ENCODE measurements at regions not wholly inside any gene's neighbourhood (a gene's known extent, or its start where the extent isn't known, plus 50 kb on each side); places are given as distances from the start of the nearest gene placed in this dataset.

- Histone ChIP-seq H3K4me3 (ENCODE audit: low read depth, low read length) (no peak overlapping the region), H3K27ac (ENCODE audit: extremely low read depth, low read depth, low read length) (no peak overlapping the region), H3K9me3 (ENCODE audit: control insufficient read depth, insufficient read depth, low read depth, low read length) (no peaks in the 10 kb centered on the region), H3K36me3 (ENCODE audit: control insufficient read depth in 2 of 2, insufficient read depth in 1 of 2, low read length in 2 of 2) (no peaks in the 10 kb centered on the region), H3K4me1 (ENCODE audit: control insufficient read depth, insufficient read depth, low read length) (no peaks in the 10 kb centered on the region)
- POLR2A ChIA-PET: no interaction called here
- no peak for TF ChIP-seq ZNF692 (tag by site-specific recombination; IDR thresholded peaks at IDR 0.05)
- no peak for TF ChIP-seq MYNN (tag by site-specific recombination; IDR thresholded peaks at IDR 0.05; ENCODE audit: borderline replicate concordance)
- CTCF ChIA-PET: no interaction called here
Measured at GRCh38 chr4:138021139-138021830, 220.9 kb downstream of the SLC7A11 start.

- Histone ChIP-seq H3K36me3 (ENCODE audit: control insufficient read depth in 2 of 2, insufficient read depth in 1 of 2, low read length in 2 of 2) (no peaks in the 10 kb centered on the region), H3K4me3 (ENCODE audit: low read depth, low read length) (no peak overlapping the region), H3K27ac (ENCODE audit: extremely low read depth, low read depth, low read length) (no peak overlapping the region), H3K4me1 (ENCODE audit: control insufficient read depth, insufficient read depth, low read length) (no peaks in the 10 kb centered on the region), H3K9me3 (ENCODE audit: control insufficient read depth, insufficient read depth, low read depth, low read length) (no peaks in the 10 kb centered on the region)
- ChIA-PET POLR2A (no interaction called here), CTCF (no interaction called here)
- TF ChIP-seq REPIN1 (tag by site-specific recombination; IDR thresholded peaks at IDR 0.05; ENCODE audit: low read depth): no peak
- TF ChIP-seq ZNF645 (tag by site-specific recombination; IDR thresholded peaks at IDR 0.05): no peak
- TF ChIP-seq ZNF792 (tag by site-specific recombination; IDR thresholded peaks at IDR 0.05): no peak
- no peak for TF ChIP-seq ZNF391 (tag by site-specific recombination; IDR thresholded peaks at IDR 0.05; ENCODE audit: borderline replicate concordance, low read depth)
- no peak for TF ChIP-seq ZNF18 (tag by site-specific recombination; IDR thresholded peaks at IDR 0.05)
- TF ChIP-seq SP2 (tag by site-specific recombination; IDR thresholded peaks at IDR 0.05): no peak
- no peak for TF ChIP-seq ZNF148 (tag by site-specific recombination; IDR thresholded peaks at IDR 0.05; ENCODE audit: borderline replicate concordance)
- no peak for TF ChIP-seq ZBTB17 (tag by site-specific recombination; IDR thresholded peaks at IDR 0.05)
- TF ChIP-seq ZNF274 (IDR thresholded peaks at IDR 0.05; ENCODE audit: low read length): no peak
- TF ChIP-seq ZNF274 (tag by site-specific recombination; IDR thresholded peaks at IDR 0.05; ENCODE audit: borderline replicate concordance): no peak
- no peak for TF ChIP-seq ZNF473 (tag by site-specific recombination; IDR thresholded peaks at IDR 0.05)
- TF ChIP-seq PRDM1 (tag by site-specific recombination; IDR thresholded peaks at IDR 0.05): no peak
- TF ChIP-seq ZNF211 (tag by site-specific recombination; IDR thresholded peaks at IDR 0.05; ENCODE audit: low read depth): no peak
- no peak for TF ChIP-seq YY1 (tag by site-specific recombination; IDR thresholded peaks at IDR 0.05)
Measured at GRCh38 chr4:138014590-138015288, 227.4 kb downstream of the SLC7A11 start.

All from HEK293 (cell line).